Spinal cord (tissue), 9 donors: ENCODE measurements at regions not wholly inside any gene's neighbourhood (a gene's known extent, or its start where the extent isn't known, plus 50 kb on each side); places are given as distances from the start of the nearest gene placed in this dataset.
"Not testable (repeated sequence)": the region's sequence is repeated elsewhere in the genome, so short reads cannot be mapped to it uniquely, and the experiment has no call there.

Experiments
- DNase-seq, 6 donors: peaks; one replicate each; pipeline versions ENCODE4 v3.0.0 to v3.0.0-alpha.2; 2013 to 2015; ENCODE audit warnings: low spot score in 6 of 6, low read depth in 4 of 6
- H3K27ac ChIP-seq: one replicate; pipeline ENCODE4 v1.5.1; 2013; ENCODE audit warnings: low read depth, low read length, control low read depth
- H3K27me3 ChIP-seq: one replicate; pipeline ENCODE4 v1.6.1; 2013; ENCODE audit warnings: low read length; ENCODE audit not compliant: control insufficient read depth, insufficient read depth
- H3K36me3 ChIP-seq: one replicate; pipeline ENCODE4 v1.6.1; 2013; ENCODE audit warnings: low read length; ENCODE audit not compliant: control insufficient read depth, insufficient read depth
- H3K4me1 ChIP-seq: one replicate; pipeline ENCODE4 v1.6.1; 2013; ENCODE audit warnings: low read length; ENCODE audit not compliant: control insufficient read depth, insufficient read depth
- H3K4me3 ChIP-seq: one replicate; pipeline ENCODE4 v1.5.1; 2013; ENCODE audit warnings: low read depth, low read length, control low read depth
- H3K9me3 ChIP-seq: one replicate; pipeline ENCODE4 v1.6.1; 2013; ENCODE audit warnings: low read length; ENCODE audit not compliant: control insufficient read depth, insufficient read depth
- WGBS: methylation state at CpG from one replicate; pipeline ENCODE4 v1.1.5; 2013; ENCODE audit warnings: missing lambda C conversion rate; ENCODE audit not compliant: insufficient coverage; 5-methylcytosine and 5-hydroxymethylcytosine counted together
- donor health status: healthy.

DNA sequence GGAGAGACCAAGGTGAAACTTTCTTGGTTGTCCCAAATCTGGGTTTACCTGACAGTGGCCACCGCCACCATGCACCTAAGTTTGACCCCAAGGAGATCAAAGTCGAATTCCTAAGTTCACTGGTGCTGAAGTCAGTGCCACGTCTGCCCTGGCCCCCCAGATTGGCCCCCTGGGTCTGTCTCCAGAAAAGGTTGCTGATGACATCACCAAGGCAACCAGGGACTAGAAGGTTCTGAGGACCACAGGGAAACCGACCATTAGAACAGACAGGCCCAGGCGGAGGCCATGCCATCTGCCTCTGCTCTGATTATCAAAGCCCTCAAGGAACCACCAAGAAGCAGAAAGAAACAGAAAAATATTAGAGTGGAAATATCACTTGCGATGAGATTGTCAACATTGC is 91.2 kb downstream of the DLL1 start:
- Histone ChIP-seq H3K27me3 (no peaks in the 10 kb centered on the region), H3K36me3 (no peaks in the 10 kb centered on the region), H3K27ac (no peak overlapping the region), H3K4me1 (no peaks in the 10 kb centered on the region), H3K4me3 (no peak overlapping the region), H3K9me3 (peaks cover 9% of the 10 kb centered on the region)
- no peak for DNase-seq
- 89% methylated on average over 4 of the region's 6 CpGs for WGBS

DNA sequence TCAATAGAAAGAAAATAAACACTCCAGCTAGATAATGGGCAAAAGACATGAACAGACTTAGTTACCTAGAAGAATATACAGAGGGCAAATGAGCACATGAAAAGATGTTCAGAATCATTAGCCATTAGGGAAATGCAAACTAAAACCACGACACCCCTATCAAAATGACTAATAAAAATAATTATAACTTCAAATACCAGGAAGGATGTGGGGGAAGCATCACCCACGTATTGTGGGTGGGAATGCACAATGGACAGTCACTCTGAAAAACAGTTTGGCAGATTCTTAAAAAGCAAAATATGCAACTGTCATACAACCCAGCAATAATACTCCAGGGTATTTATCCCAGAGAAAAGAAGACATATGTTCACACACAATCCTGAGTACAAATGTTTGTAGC is 92.6 kb downstream of the DLL1 start:
- Histone ChIP-seq H3K4me1 (no peaks in the 10 kb centered on the region), H3K4me3 (no peak overlapping the region), H3K9me3 (peaks cover 15% of the 10 kb centered on the region), H3K27me3 (no peaks in the 10 kb centered on the region), H3K36me3 (no peaks in the 10 kb centered on the region), H3K27ac (no peak overlapping the region)
- WGBS: no CpG with 5 or more reads among the region's 2 CpGs
- DNase-seq: no peak

DNA sequence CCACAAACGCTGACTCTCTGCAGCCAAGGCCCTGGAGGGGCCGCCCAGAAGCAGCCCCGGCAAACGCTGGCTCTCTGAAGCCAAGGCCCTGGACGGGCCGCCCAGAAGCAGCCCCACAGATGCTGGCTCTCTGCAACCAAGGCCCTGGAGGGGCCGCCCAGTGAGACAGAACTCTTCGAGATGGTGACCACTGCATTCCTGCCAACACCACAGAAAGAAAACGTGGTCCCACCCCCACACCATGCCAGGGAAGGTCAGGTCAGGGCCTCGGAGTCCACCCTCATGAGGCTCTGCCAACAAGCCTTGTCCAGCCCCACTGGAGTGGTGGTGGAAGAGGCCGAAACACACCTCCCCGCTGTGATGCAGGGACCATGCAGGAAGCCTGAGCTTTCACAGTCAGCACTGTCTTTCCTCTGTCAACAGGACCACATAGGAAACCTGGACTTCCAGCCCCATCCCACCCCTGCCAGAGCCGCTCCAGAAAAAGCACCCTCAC is 97.5 kb downstream of the DLL1 start:
- peaks cover 15% of the 10 kb centered on the region for H3K9me3 ChIP-seq
- no peak overlapping the region for H3K4me3 ChIP-seq
- WGBS: 87% methylated on average over 12 of the region's 13 CpGs
- no peak overlapping the region for H3K27ac ChIP-seq
- no peaks in the 10 kb centered on the region for H3K4me1 ChIP-seq
- no peaks in the 10 kb centered on the region for H3K27me3 ChIP-seq
- H3K36me3 ChIP-seq: no peaks in the 10 kb centered on the region
- DNase-seq: no peak

DNA sequence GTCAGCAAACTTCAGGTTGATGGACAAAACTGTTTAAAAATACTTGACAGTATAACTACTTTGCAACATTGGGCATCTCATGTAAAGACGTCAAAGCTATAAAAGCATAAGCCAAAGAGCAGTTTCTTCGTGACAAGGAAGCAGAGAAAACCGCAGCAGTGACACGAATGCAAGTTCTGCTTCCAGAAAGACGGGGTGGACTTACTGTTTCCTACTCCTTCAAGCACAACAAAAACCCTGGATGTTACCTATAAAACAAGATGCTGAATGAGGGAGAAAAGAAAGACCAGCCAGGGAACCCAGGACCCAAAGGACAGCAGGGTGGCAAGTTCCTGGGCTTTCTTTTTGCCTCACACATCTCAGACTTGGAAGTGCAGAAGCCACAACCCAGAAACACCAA is 98.0 kb downstream of the DLL1 start:
- no peaks in the 10 kb centered on the region for H3K4me1 ChIP-seq
- H3K4me3 ChIP-seq: no peak overlapping the region
- 90% methylated on average over 4 of the region's 5 CpGs for WGBS
- no peak overlapping the region for H3K27ac ChIP-seq
- DNase-seq: no peak
- H3K36me3 ChIP-seq: no peaks in the 10 kb centered on the region
- H3K27me3 ChIP-seq: no peaks in the 10 kb centered on the region
- peaks cover 15% of the 10 kb centered on the region for H3K9me3 ChIP-seq

DNA sequence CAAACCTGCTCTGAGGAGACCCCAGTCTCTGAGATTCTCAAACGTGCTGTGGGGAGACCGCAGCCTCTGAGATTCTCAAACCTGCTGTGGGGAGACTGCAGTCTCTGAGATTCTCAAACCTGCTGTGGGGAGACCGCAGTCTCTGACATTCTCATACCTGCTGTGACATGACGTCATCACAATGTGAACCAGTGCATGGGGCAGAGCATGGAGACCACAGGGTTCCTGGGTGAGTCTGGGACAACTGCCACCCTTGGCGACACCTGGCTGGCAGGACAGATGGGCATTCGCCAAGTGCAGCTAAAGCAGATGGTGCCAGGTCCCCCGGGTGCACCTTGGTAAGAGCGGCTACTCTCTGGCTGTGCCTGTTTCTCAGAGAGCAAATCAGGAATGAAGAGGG is 98.8 kb downstream of the DLL1 start:
- WGBS: 82% methylated on average over 8 of the region's 8 CpGs
- not testable (repeated sequence) for H3K27me3 ChIP-seq, H3K36me3 ChIP-seq, DNase-seq, H3K27ac ChIP-seq, H3K4me3 ChIP-seq, H3K4me1 ChIP-seq
- H3K9me3 ChIP-seq: peaks cover 15% of the 10 kb centered on the region

DNA sequence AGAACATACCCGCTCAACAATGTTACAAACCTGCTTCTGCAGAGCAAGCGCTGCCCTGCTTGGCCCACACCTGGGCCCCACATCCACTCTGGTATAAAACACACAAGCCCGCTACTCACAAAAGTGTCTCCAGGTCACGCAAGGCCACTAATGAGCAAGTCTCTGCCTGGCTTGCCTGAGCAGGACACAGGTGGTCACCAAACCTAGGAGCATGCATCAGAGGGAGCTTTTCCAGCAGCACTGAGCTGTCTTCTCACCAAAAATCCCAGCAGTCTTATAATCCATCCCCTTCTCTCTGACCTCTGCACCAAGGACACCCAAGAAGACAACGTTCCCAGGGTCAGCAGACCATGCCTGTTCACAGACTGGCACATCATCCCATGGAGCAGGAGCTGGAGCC is 100.8 kb downstream of the DLL1 start:
- no peak for DNase-seq
- peaks cover 6% of the 10 kb centered on the region for H3K4me1 ChIP-seq
- no peaks in the 10 kb centered on the region for H3K36me3 ChIP-seq
- H3K27ac ChIP-seq: no peak overlapping the region
- 94% methylated on average over 5 of the region's 5 CpGs for WGBS
- H3K4me3 ChIP-seq: no peak overlapping the region
- H3K9me3 ChIP-seq: peaks cover 6% of the 10 kb centered on the region
- no peaks in the 10 kb centered on the region for H3K27me3 ChIP-seq

DNA sequence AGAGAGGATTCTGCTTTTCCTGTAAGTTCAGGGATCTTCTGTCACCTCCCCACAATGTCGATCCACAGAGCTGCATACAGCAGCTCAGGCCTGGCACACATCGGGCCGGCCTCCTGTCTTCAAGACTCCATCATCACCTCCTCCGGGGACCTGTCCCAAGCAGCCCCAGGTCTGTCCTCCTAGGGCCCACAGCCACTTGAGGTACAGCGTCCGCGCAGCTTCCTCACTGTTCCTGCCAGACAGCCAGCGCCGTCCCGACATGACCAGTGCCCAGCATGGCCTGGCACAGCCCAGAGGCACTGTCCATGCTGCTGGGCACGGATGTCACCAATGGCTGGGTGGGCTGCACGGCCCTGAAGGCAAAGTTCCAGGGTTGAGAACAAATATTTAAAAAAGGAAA is 101.6 kb downstream of the DLL1 start:
- no peak for DNase-seq
- 92% methylated on average over 10 of the region's 12 CpGs for WGBS
- no peak overlapping the region for H3K27ac ChIP-seq
- H3K4me1 ChIP-seq: peaks cover 6% of the 10 kb centered on the region
- no peaks in the 10 kb centered on the region for H3K36me3 ChIP-seq
- H3K27me3 ChIP-seq: no peaks in the 10 kb centered on the region
- peaks cover 3% of the 10 kb centered on the region for H3K9me3 ChIP-seq
- no peak overlapping the region for H3K4me3 ChIP-seq

DNA sequence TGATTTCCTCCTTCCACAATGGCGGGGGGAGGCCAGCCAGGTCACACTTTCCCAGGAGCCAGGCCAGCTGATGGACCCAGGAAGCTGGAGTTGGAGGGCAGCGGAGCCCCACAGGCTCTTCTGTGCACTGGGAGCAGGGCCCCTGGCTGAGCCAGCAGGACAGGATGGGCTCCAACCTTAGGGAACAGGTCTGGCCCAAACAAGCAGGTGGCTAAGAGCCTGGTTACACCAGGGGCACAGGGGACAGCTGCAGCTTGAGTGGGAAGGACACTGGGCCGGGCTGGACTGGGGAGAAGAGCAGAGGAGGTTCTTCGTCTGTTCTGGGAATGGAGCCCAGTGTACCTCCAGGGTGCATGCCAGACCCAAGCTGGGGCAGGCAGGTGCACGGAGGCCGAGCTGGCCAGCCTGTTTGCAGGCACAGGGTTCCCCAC is 102.3 kb downstream of the DLL1 start:
- H3K4me3 ChIP-seq: no peak overlapping the region
- H3K9me3 ChIP-seq: peaks cover under 1% of the 10 kb centered on the region
- peaks cover 6% of the 10 kb centered on the region for H3K4me1 ChIP-seq
- H3K27me3 ChIP-seq: no peaks in the 10 kb centered on the region
- no peak overlapping the region for H3K27ac ChIP-seq
- WGBS: 53% methylated on average over 4 of the region's 6 CpGs
- DNase-seq: no peak
- H3K36me3 ChIP-seq: no peaks in the 10 kb centered on the region

DNA sequence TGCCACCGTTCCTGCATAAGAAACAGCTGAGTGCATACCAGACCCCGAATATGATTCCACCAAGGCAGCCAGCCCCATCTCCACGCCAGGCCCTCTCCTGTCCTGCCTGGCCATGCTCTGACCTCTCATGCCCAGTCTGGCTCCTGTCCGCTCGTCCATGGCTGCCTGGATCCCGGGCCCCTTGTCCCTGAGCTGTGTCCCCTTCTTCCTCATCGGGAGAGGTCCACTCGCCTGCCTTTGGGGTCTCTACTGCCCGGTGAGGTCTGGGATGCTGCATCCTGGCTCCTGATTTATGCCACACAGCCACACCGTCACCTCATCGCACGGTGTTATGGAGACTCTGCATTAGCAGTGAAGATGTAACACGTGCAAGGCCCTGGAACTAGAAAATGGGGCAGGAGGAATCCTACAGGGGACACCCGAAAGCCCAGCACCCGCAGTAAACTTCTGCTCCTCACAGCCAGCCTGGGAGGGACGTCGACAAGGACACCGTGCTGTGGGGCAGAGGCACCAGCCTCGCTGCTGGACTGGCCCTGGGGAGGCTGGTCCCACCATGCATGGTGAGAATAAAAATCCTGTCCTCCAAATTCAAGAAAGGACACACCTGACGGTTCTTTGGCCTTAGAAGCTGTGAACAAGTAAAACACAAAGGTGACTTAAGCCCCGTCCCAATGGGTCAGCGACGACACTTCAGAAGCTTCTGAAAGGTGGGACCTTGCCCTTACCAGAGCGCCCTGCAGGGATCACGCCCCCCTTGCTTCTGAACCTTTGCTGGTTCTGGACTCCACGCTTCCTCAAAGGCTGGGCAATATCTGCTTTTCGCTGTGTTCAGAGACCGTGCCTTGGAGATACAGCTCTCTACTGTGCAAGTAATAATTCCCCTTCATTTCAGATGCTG is 103.0 kb downstream of the DLL1 start:
- WGBS: 88% methylated on average over 28 of the region's 28 CpGs
- no peaks in the 10 kb centered on the region for H3K27me3 ChIP-seq
- no peaks in the 10 kb centered on the region for H3K36me3 ChIP-seq
- H3K27ac ChIP-seq: no peak overlapping the region
- no peak overlapping the region for H3K4me3 ChIP-seq
- no peaks in the 10 kb centered on the region for H3K9me3 ChIP-seq
- peaks cover 6% of the 10 kb centered on the region for H3K4me1 ChIP-seq
- DNase-seq: no peak
